ENCODE measurements at regions not wholly inside any gene's neighbourhood (a gene's known extent, or its start where the extent isn't known, plus 50 kb on each side); places are given as distances from the start of the nearest gene placed in this dataset.

- TF ChIP-seq MXD4 (CRISPR knock-in tag; IDR thresholded peaks at IDR 0.05; ENCODE audit: borderline replicate concordance) (no peak), SMAD4 (CRISPR knock-in tag; IDR thresholded peaks at IDR 0.05) (no peak), CTCF (IDR thresholded peaks at IDR 0.05) (no peak), MAX (CRISPR knock-in tag; IDR thresholded peaks at IDR 0.05) (no peak), FOXP1 (CRISPR knock-in tag; IDR thresholded peaks at IDR 0.05; ENCODE audit: borderline replicate concordance) (no peak), IRF2 (CRISPR knock-in tag; IDR thresholded peaks at IDR 0.05; ENCODE audit: borderline replicate concordance, low read depth) (no peak), NR1H2 (CRISPR knock-in tag; IDR thresholded peaks at IDR 0.05) (no peak), USF2 (CRISPR knock-in tag; IDR thresholded peaks at IDR 0.05) (no peak)
- TF ChIP-seq, protein P1, sequence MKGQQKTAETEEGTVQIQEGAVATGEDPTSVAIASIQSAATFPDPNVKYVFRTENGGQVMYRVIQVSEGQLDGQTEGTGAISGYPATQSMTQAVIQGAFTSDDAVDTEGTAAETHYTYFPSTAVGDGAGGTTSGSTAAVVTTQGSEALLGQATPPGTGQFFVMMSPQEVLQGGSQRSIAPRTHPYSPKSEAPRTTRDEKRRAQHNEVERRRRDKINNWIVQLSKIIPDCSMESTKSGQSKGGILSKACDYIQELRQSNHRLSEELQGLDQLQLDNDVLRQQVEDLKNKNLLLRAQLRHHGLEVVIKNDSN (CRISPR knock-in tag; IDR thresholded peaks at IDR 0.05), result no peak
- TF ChIP-seq, protein P2, sequence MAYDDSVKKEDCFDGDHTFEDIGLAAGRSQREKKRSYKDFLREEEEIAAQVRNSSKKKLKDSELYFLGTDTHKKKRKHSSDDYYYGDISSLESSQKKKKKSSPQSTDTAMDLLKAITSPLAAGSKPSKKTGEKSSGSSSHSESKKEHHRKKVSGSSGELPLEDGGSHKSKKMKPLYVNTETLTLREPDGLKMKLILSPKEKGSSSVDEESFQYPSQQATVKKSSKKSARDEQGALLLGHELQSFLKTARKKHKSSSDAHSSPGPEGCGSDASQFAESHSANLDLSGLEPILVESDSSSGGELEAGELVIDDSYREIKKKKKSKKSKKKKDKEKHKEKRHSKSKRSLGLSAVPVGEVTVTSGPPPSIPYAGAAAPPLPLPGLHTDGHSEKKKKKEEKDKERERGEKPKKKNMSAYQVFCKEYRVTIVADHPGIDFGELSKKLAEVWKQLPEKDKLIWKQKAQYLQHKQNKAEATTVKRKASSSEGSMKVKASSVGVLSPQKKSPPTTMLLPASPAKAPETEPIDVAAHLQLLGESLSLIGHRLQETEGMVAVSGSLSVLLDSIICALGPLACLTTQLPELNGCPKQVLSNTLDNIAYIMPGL (CRISPR knock-in tag; IDR thresholded peaks at IDR 0.05), result no peak
Observed at GRCh38 chr17:13919818-13920217, 149.5 kb upstream of the COX10 start.

Data from WTC11 (cell line).